ENCODE measurements at regions not wholly inside any gene's neighbourhood (a gene's known extent, or its start where the extent isn't known, plus 50 kb on each side); places are given as distances from the start of the nearest gene placed in this dataset.

GRCh38 chr17:79187186-79187585 lies 112.6 kb downstream of the ENGASE start:
- no peak for DNase-seq

- DNase-seq: no peak
Observed at GRCh38 chr17:79186406-79186805, 111.8 kb downstream of the ENGASE start.

GRCh38 chr17:79185671-79186070 lies 111.0 kb downstream of the ENGASE start:
- no peak for DNase-seq

GRCh38 chr17:79184219-79184618 lies 109.6 kb downstream of the ENGASE start:
- DNase-seq: no peak

- DNase-seq: no peak
Observed at GRCh38 chr17:79183293-79184158, 108.9 kb downstream of the ENGASE start.

GRCh38 chr17:79183043-79183292 lies 108.3 kb downstream of the ENGASE start:
- DNase-seq: no peak

GRCh38 chr17:79182176-79183042 lies 107.8 kb downstream of the ENGASE start:
- no peak for DNase-seq

GRCh38 chr17:79180358-79181005 lies 105.9 kb downstream of the ENGASE start:
- no peak for DNase-seq

- no peak for DNase-seq
Observed at GRCh38 chr17:79179334-79179733, 104.7 kb downstream of the ENGASE start.

- no peak for DNase-seq
Observed at GRCh38 chr17:79177877-79178276, 103.3 kb downstream of the ENGASE start.

- no peak for DNase-seq
Observed at GRCh38 chr17:79176792-79177601, 102.4 kb downstream of the ENGASE start.

- no peak for DNase-seq
Observed at GRCh38 chr17:79174905-79175856, 100.6 kb downstream of the ENGASE start.

- DNase-seq: no peak
Observed at GRCh38 chr17:79174193-79174765, 99.7 kb downstream of the ENGASE start.

GRCh38 chr17:79171188-79171587 lies 96.6 kb downstream of the ENGASE start:
- DNase-seq: no peak

GRCh38 chr17:79169861-79170260 lies 95.2 kb downstream of the ENGASE start:
- DNase-seq: no peak

- no peak for DNase-seq
Observed at GRCh38 chr17:79169366-79169765, 94.7 kb downstream of the ENGASE start.

GRCh38 chr17:79168486-79169055 lies 93.9 kb downstream of the ENGASE start:
- no peak for DNase-seq

GRCh38 chr17:79167486-79167885 lies 92.9 kb downstream of the ENGASE start:
- DNase-seq: no peak

- DNase-seq: no peak
Observed at GRCh38 chr17:79165756-79166473, 91.3 kb downstream of the ENGASE start.
